ENCODE measurements at regions not wholly inside any gene's neighbourhood (a gene's known extent, or its start where the extent isn't known, plus 50 kb on each side); places are given as distances from the start of the nearest gene placed in this dataset.

GRCh38 chr1:114258633-114259032 is 105.0 kb upstream of the SYT6 start:
- TF ChIP-seq CTCF (conservative IDR thresholded peaks at IDR 0.05) (no peak), EZH2 (IDR thresholded peaks at IDR 0.05; ENCODE audit: low read depth) (no peak)

Measured in PC-9 (cell line).